GM23248 (cell line): ENCODE measurements at regions not wholly inside any gene's neighbourhood (a gene's known extent, or its start where the extent isn't known, plus 50 kb on each side); places are given as distances from the start of the nearest gene placed in this dataset.

Source experiments
- DNase-seq: peaks from one replicate; pipeline ENCODE4 v3.0.0-alpha.2; 2015
- H2AFZ ChIP-seq: fragments of 200-600 bp; sonication (generic); 2 replicates; pipeline ENCODE4 v1.6.1; 2016; ENCODE audit warnings: antibody characterized with exemption
- H3F3A ChIP-seq: fragments of 200-600 bp; sonication (generic); 2 replicates; pipeline ENCODE4 v1.6.1; 2016; ENCODE audit warnings: mild to moderate bottlenecking, antibody characterized with exemption, mixed run types; ENCODE audit not compliant: insufficient read depth
- H3K27ac ChIP-seq: fragments of 200-600 bp; sonication (generic); 2 replicates; pipeline ENCODE4 v1.5.1; 2016; ENCODE audit warnings: mild to moderate bottlenecking
- H3K27me3 ChIP-seq: fragments of 200-600 bp; sonication (generic); replicated peaks from 2 replicates; pipeline ENCODE4 v1.6.1; 2016; ENCODE audit warnings: mild to moderate bottlenecking; ENCODE audit not compliant: insufficient read depth
- H3K36me3 ChIP-seq: fragments of 200-600 bp; sonication (generic); 2 replicates; pipeline ENCODE4 v1.6.1; 2016; ENCODE audit warnings: low read depth, mild to moderate bottlenecking
- H3K4me1 ChIP-seq: fragments of 200-600 bp; sonication (generic); 2 replicates; pipeline ENCODE4 v1.6.1; 2016; ENCODE audit warnings: mild to moderate bottlenecking; ENCODE audit not compliant: insufficient read depth
- H3K4me2 ChIP-seq: fragments of 200-600 bp; sonication (generic); one replicate; pipeline ENCODE4 v1.6.1; 2016; ENCODE audit warnings: mild to moderate bottlenecking; ENCODE audit not compliant: unreplicated experiment
- H3K4me3 ChIP-seq: fragments of 200-600 bp; sonication (generic); 2 replicates; pipeline ENCODE4 v1.5.1; 2016; ENCODE audit warnings: mild to moderate bottlenecking
- H3K79me2 ChIP-seq: fragments of 200-600 bp; sonication (generic); 2 replicates; pipeline ENCODE4 v1.6.1; 2016; ENCODE audit warnings: mild to moderate bottlenecking; ENCODE audit not compliant: insufficient read depth
- H3K9ac ChIP-seq: fragments of 200-600 bp; sonication (generic); 2 replicates; pipeline ENCODE4 v1.6.1; 2016; ENCODE audit warnings: mild to moderate bottlenecking
- H3K9me2 ChIP-seq: fragments of 200-600 bp; sonication (generic); 2 replicates; pipeline ENCODE4 v1.6.1; 2016; ENCODE audit warnings: mixed run types, mild to moderate bottlenecking, moderate library complexity; ENCODE audit not compliant: insufficient read depth
- H3K9me3 ChIP-seq: fragments of 200-600 bp; sonication (generic); one replicate; pipeline ENCODE4 v1.6.1; 2017; ENCODE audit warnings: low read depth
- H4K20me1 ChIP-seq: fragments of 200-600 bp; sonication (generic); 2 replicates; pipeline ENCODE4 v1.6.0; 2016; ENCODE audit not compliant: insufficient read depth
- EZH2 ChIP-seq: fragments of 200-600 bp; sonication (generic); IDR thresholded peaks from 2 replicates; pipeline ENCODE4 v1.6.1; 2018; ENCODE audit warnings: antibody characterized with exemption, mild to moderate bottlenecking; ENCODE audit not compliant: insufficient read depth, poor library complexity, severe bottlenecking
- EZH2phosphoT487 ChIP-seq: fragments of 200-600 bp; sonication (generic); IDR thresholded peaks from 2 replicates; pipeline ENCODE4 v1.6.1; 2018; ENCODE audit warnings: antibody characterized with exemption, moderate library complexity, mild to moderate bottlenecking, low read depth; ENCODE audit not compliant: insufficient read depth
- WGBS, 2 experiments: methylation state at CpG; one replicate each; pipeline ENCODE4 v1.1.6; 2015 to 2017; ENCODE audit warnings: low lambda C conversion rate in 2 of 2, low coverage in 1 of 2; ENCODE audit errors: missing lambda C conversion rate in 2 of 2; 5-methylcytosine and 5-hydroxymethylcytosine counted together
- in situ Hi-C: fragments of 300-500 bp; cut with MboI; formaldehyde crosslinking; loops from 2 replicates; pipeline ENCODE4 v1.15.0; 2020

DNA sequence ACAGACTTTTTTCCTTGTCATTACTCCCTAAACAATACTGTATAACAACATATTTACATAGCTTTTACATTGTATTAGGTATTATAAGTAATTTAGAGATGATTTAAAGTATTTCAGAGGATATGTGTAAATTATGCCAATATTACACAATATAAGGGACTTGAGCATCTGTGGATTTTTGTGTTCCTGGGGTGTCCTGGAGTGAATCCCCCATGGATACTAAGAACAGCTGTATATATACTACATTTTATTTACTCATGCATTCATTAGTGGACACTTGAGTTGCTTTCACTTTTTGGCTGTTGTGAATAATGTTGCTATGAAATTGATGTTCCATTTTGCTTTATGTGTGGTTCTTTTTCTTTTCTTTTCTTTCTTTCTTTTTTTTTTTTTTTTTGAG lies 348.8 kb downstream of the SH3GL2 start:
- Histone ChIP-seq H3K27ac (no peak overlapping the region), H3K4me2 (no peak overlapping the region), H3F3A (no peaks in the 10 kb centered on the region), H3K27me3 (0 out of 2 replicates have a peak, but pooled peaks cover 3% of the 10 kb centered on the region), H3K79me2 (no peaks in the 10 kb centered on the region), H3K4me3 (no peak overlapping the region), H3K4me1 (no peaks in the 10 kb centered on the region), H2AFZ (no peak overlapping the region), H4K20me1 (no peaks in the 10 kb centered on the region), H3K36me3 (no peaks in the 10 kb centered on the region), H3K9me2 (no peaks in the 10 kb centered on the region), H3K9ac (no peak overlapping the region), H3K9me3 (no peaks in the 10 kb centered on the region)
- TF ChIP-seq EZH2 (no peak), EZH2phosphoT487 (no peak)
- in situ Hi-C loops: no loop called here
- DNase-seq: no peak

DNA sequence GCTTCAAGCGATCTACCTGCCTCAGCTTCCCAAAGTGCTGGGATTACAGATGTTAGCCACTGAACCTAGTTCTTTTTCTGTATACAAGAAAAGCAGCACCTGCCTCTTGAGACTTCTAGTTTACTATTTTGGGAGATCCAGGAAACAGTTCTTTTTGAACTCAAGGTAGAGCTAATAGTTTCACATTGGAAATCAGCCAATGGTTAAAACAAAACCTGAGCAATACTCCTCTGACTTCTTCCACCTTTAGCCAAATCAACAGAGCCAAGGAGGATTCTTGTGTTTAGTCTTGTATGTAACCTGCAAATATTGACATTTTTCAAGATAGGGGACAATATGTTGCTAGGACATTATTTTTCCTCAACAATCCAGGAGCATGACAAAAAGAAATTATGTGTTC lies 349.4 kb downstream of the SH3GL2 start:
- no peaks in the 10 kb centered on the region for H4K20me1 ChIP-seq
- no peaks in the 10 kb centered on the region for H3K9me3 ChIP-seq
- no peaks in the 10 kb centered on the region for H3K79me2 ChIP-seq
- no peaks in the 10 kb centered on the region for H3K4me1 ChIP-seq
- H3K9me2 ChIP-seq: no peaks in the 10 kb centered on the region
- no peak overlapping the region for H3K27ac ChIP-seq
- no peak overlapping the region for H3K4me3 ChIP-seq
- no peak overlapping the region for H2AFZ ChIP-seq
- 0 out of 2 replicates have a peak, but pooled peaks cover 3% of the 10 kb centered on the region for H3K27me3 ChIP-seq
- TF ChIP-seq EZH2phosphoT487: no peak
- no peak for TF ChIP-seq EZH2
- in situ Hi-C loops: no loop called here
- H3K9ac ChIP-seq: no peak overlapping the region
- no peaks in the 10 kb centered on the region for H3K36me3 ChIP-seq
- no peaks in the 10 kb centered on the region for H3F3A ChIP-seq
- no peak overlapping the region for H3K4me2 ChIP-seq
- no peak for DNase-seq
- WGBS, 2 experiments: 59 to 64% methylated on average over 1 of the region's 1 CpG

DNA sequence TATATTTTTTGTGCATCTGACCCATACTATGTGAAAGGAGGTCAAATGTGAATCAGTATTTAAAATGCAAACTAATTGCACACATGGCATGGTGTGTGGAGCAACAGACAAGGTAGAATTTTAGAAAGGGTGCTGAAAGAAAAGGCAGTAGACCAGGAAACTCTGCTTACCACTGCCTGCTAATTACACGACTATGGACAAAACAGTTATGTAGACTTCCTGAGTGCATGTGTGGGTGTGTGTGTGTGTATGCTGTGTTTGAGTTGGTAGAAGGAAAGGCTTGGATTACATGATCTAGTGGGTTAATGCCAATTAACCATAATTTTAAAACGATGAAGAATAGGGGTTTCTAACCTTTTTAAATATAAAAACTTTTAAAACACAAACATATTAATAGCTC lies 349.9 kb downstream of the SH3GL2 start:
- in situ Hi-C loops: no loop called here
- no peak for TF ChIP-seq EZH2
- no peak for TF ChIP-seq EZH2phosphoT487
- Histone ChIP-seq H2AFZ (no peak overlapping the region), H3K27ac (no peak overlapping the region), H3F3A (no peaks in the 10 kb centered on the region), H3K4me2 (no peak overlapping the region), H3K4me1 (no peaks in the 10 kb centered on the region), H3K9me2 (no peaks in the 10 kb centered on the region), H3K27me3 (0 out of 2 replicates have a peak, but pooled peaks cover 3% of the 10 kb centered on the region), H4K20me1 (no peaks in the 10 kb centered on the region), H3K4me3 (no peak overlapping the region), H3K79me2 (no peaks in the 10 kb centered on the region), H3K9ac (no peak overlapping the region), H3K36me3 (no peaks in the 10 kb centered on the region), H3K9me3 (no peaks in the 10 kb centered on the region)
- no peak for DNase-seq
- 9 to 17% methylated on average over 2 of the region's 2 CpGs for WGBS, 2 experiments

DNA sequence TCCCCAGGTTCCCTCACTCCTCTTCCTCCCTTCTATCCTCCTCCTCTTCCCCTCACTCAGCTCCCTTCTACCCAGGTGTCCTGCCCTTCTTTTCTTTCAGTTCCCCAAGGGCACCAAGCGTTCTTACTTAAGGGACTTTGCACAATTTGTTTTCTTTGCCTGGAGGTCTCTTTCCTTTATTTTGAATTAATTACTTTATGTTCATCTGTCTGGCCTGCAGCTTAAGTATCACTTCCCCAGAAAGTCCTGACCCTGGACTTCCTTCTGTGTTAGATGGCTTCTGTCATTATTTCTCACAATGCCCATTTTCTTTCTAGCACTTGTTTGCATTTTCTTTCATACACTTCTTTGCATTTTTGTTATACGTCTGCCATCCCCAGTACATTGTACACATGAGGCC lies 350.6 kb downstream of the SH3GL2 start:
- Histone ChIP-seq H3K79me2 (no peaks in the 10 kb centered on the region), H3K27me3 (0 out of 2 replicates have a peak, but pooled peaks cover 3% of the 10 kb centered on the region), H3K4me3 (no peak overlapping the region), H3K27ac (no peak overlapping the region), H4K20me1 (no peaks in the 10 kb centered on the region), H3K9me3 (no peaks in the 10 kb centered on the region), H2AFZ (no peak overlapping the region), H3K9me2 (no peaks in the 10 kb centered on the region), H3K4me1 (no peaks in the 10 kb centered on the region), H3K36me3 (no peaks in the 10 kb centered on the region), H3F3A (no peaks in the 10 kb centered on the region), H3K4me2 (no peak overlapping the region), H3K9ac (no peak overlapping the region)
- 37 to 45% methylated on average over 2 of the region's 2 CpGs for WGBS, 2 experiments
- in situ Hi-C loops: no loop called here
- no peak for DNase-seq
- TF ChIP-seq EZH2 (no peak), EZH2phosphoT487 (no peak)

DNA sequence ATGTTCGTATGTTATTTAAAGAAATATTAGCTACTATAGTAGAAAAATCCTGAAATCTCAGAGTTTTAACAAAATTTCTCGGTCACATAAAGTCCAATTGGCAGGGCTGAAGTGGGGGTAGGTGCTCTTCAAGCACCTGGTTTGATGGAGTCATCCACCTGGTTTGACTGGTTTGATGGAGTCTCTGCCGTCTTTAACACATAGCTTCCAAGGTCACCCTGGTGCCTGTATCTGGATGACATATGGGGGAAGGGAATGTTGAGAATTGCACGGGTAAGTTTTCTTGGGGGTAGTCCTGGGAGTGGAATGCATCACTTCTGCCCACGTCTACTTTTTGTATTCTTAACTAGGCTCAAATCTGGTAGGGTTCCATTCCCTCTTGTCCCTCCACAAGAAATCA lies 351.2 kb downstream of the SH3GL2 start:
- Histone ChIP-seq H3K9me3 (no peaks in the 10 kb centered on the region), H3K4me1 (no peaks in the 10 kb centered on the region), H3K27ac (no peak overlapping the region), H3F3A (no peaks in the 10 kb centered on the region), H3K9me2 (no peaks in the 10 kb centered on the region), H3K4me2 (no peak overlapping the region), H3K36me3 (no peaks in the 10 kb centered on the region), H3K4me3 (no peak overlapping the region), H2AFZ (no peak overlapping the region), H4K20me1 (no peaks in the 10 kb centered on the region), H3K9ac (no peak overlapping the region), H3K79me2 (no peaks in the 10 kb centered on the region), H3K27me3 (0 out of 2 replicates have a peak, but pooled peaks cover 3% of the 10 kb centered on the region)
- TF ChIP-seq EZH2phosphoT487 (no peak), EZH2 (no peak)
- WGBS, 2 experiments: 17 to 25% methylated on average over 5 of the region's 5 CpGs
- in situ Hi-C loops: no loop called here
- DNase-seq: no peak
